ENCODE measurements at regions not wholly inside any gene's neighbourhood (a gene's known extent, or its start where the extent isn't known, plus 50 kb on each side); places are given as distances from the start of the nearest gene placed in this dataset.
"Not testable (repeated sequence)": the region's sequence is repeated elsewhere in the genome, so short reads cannot be mapped to it uniquely, and the experiment has no call there.

- no peak for DNase-seq (ENCODE audit: low read depth in 3 of 3)
Observed at GRCh38 chr21:31455506-31455905, 111.4 kb upstream of the TIAM1 start.

GRCh38 chr21:31450980-31451379 is 106.9 kb upstream of the TIAM1 start:
- DNase-seq (ENCODE audit: low read depth in 3 of 3): no peak

GRCh38 chr21:31449921-31450535 is 106.0 kb upstream of the TIAM1 start:
- DNase-seq (ENCODE audit: low read depth in 3 of 3): no peak

- no peak for DNase-seq (ENCODE audit: low read depth in 3 of 3)
Observed at GRCh38 chr21:31448496-31448895, 104.4 kb upstream of the TIAM1 start.

- no peak for DNase-seq (ENCODE audit: low read depth in 3 of 3)
Observed at GRCh38 chr21:31447505-31447904, 103.4 kb upstream of the TIAM1 start.

- DNase-seq (ENCODE audit: low read depth in 3 of 3): peak in 1 of 3 donors; percentile 8
Observed at GRCh38 chr21:31446226-31446855, 102.3 kb upstream of the TIAM1 start.

GRCh38 chr21:31445137-31445536 is 101.1 kb upstream of the TIAM1 start:
- DNase-seq (ENCODE audit: low read depth in 3 of 3): no peak

- no peak for DNase-seq (ENCODE audit: low read depth in 3 of 3)
Observed at GRCh38 chr21:31443736-31444521, 99.9 kb upstream of the TIAM1 start.

DNA sequence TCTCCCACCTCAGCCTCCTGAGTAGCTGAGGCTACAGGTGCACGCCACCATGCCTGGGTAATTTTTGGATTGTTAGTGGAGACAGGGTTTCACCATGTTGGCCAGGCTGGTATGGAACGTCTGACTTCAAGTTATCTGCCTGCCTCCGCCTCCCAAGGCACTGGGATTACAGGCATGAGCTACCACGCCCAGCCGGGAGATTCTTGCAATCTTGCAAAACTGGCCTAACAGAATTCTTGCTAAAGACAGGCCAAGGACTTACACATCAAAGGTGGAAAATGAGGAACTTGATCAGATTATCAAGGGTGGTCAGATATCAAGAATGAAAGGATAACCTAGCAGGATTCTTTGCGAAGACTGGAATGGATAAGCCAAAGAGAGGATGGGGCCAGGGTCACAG is 98.3 kb upstream of the TIAM1 start:
- DNase-seq (ENCODE audit: low read depth in 3 of 3): no peak

GRCh38 chr21:31429506-31429905 is 85.4 kb upstream of the TIAM1 start:
- DNase-seq (ENCODE audit: low read depth in 3 of 3): no peak

DNA sequence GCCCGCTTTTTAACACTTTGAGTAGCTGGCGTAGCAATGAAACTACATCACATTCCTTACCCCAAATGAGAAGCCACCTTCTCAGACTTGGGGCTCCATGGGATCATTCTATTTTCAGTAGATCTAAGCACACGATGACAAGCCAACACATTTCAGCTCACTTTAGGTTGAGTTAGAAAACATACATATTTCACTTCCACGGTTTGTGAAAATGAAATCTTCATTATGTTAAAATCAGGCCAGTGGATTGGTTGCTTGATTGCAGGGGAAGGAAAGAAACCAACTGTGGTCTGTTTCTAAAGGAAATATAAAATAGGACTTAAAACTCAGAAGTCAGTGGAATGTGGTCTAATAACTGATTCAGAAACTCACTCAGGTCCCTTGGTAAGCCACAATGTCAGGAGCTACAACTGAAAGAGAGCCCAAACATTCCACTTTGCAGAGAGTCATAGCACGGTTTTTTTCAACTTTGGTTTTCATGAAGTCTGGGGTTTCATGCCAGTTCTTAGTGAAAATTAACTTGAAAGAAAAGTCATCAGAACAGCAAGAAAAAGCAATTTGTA is 82.3 kb upstream of the TIAM1 start:
- no peak for DNase-seq (ENCODE audit: low read depth in 3 of 3)

- no peak for DNase-seq (ENCODE audit: low read depth in 3 of 3)
Observed at GRCh38 chr21:31425138-31425537, 81.1 kb upstream of the TIAM1 start.

GRCh38 chr21:31424058-31424457 is 80.0 kb upstream of the TIAM1 start:
- DNase-seq (ENCODE audit: low read depth in 3 of 3): no peak

- no peak for DNase-seq (ENCODE audit: low read depth in 3 of 3)
Observed at GRCh38 chr21:31420988-31421387, 76.9 kb upstream of the TIAM1 start.

- no peak for DNase-seq (ENCODE audit: low read depth in 3 of 3)
Observed at GRCh38 chr21:31420354-31420753, 76.3 kb upstream of the TIAM1 start.

- no peak for DNase-seq (ENCODE audit: low read depth in 3 of 3)
Observed at GRCh38 chr21:31418377-31419001, 74.4 kb upstream of the TIAM1 start.

GRCh38 chr21:31417214-31417613 is 73.2 kb upstream of the TIAM1 start:
- not testable (repeated sequence) for DNase-seq (ENCODE audit: low read depth in 3 of 3)

DNA sequence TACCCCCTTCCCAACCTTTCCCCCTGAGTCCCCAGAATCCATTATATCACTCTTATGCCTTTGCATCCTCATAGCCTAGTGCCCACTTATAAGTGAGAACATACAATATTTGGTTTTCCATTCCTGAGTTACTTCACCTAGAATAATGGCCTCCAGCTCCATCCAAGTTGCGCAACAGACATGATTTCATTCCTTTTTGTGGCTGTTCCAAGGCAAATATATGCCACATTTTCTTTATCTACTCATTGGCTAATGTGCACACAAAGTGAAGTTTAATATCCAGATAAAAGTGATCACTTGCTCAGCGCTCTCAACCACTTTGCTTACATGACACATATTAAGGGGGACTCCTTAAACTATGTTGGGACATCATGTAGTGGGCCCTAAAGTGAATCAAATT is 72.4 kb upstream of the TIAM1 start:
- DNase-seq (ENCODE audit: low read depth in 3 of 3): no peak

- DNase-seq (ENCODE audit: low read depth in 3 of 3): no peak
Observed at GRCh38 chr21:31414263-31415000, 70.4 kb upstream of the TIAM1 start.

- DNase-seq (ENCODE audit: low read depth in 3 of 3): no peak
Observed at GRCh38 chr21:31413698-31414097, 69.6 kb upstream of the TIAM1 start.

DNA sequence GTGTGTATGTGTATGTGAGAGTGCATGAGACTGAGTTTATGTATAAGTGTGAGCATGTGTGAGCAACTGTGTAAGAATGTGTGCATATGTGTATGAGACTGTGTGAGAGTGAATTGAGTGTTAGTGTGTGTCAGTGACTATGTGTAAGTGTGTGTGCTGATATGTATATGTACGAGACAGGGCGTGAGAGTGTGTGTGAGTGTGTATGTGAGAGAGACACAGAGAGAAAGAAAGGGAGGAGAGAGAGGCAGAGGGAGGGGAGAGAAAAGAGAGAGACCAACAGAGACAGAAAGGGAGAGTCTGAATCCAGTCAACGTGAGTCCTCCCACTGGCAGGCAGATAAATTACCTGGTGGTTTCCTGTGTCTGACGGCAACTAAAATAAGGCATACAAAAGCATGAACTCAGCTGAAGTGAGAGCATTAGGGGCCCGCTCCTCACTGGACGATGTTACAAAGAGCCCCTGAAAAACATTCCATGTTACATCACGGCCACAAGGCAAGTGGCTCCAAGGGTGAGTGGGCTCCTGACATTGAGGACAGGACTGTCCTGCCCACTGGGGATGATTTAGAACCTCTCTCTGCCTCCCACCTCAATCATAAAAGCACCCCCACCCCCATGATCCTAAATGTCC is 66.6 kb upstream of the TIAM1 start:
- DNase-seq (ENCODE audit: low read depth in 3 of 3): no peak

All from stimulated activated CD4-positive, alpha-beta T cell treated with anti-CD3 and anti-CD28 coated beads, TNF-alpha, amount 100 ng/mL, for 48 hours (primary cell).